ENCODE measurements at regions not wholly inside any gene's neighbourhood (a gene's known extent, or its start where the extent isn't known, plus 50 kb on each side); places are given as distances from the start of the nearest gene placed in this dataset.

GRCh38 chr2:18440777-18441176, 119.7 kb downstream of the RDH14 start:
- Histone ChIP-seq H3K27ac (no peak overlapping the region), H3K4me1 (no peaks in the 10 kb centered on the region), H3K36me3 (no peaks in the 10 kb centered on the region), H3K9me3 (no peaks in the 10 kb centered on the region), H3K27me3 (no peaks in the 10 kb centered on the region), H3K4me3 (no peak overlapping the region)
- no peak for DNase-seq
- TF ChIP-seq CTCF (IDR thresholded peaks at IDR 0.05), result no peak
- no peak for TF ChIP-seq POLR2A (IDR thresholded peaks at IDR 0.05)

DNA sequence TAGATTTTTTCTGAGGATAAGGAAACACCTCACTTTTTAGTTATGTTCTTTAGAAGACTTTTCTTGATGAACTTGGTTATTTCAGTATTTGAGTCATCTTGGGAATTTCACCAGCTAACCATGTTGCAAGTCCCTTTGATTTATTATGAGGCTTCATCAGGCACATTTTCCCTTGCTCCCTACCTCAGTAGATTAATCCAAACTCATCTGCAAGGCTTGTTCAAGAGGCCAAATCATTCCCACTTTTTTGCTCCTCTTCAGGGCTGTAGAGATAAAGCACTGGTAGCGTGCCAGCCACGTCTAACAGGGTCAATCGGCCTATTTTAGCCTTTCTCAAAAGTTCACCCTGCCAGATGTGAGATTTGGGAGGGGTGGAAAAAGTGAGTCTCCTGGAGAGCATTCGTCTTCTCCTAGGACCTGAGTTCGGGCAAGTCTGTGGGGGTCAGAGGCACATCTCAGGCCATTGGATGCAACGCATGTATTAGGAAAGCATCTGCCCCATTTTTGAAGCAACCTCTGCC, 120.3 kb downstream of the RDH14 start:
- no peaks in the 10 kb centered on the region for H3K27me3 ChIP-seq
- H3K9me3 ChIP-seq, result no peaks in the 10 kb centered on the region
- no peaks in the 10 kb centered on the region for H3K36me3 ChIP-seq
- no peak overlapping the region for H3K27ac ChIP-seq
- DNase-seq, result no peak
- TF ChIP-seq POLR2A (IDR thresholded peaks at IDR 0.05) (no peak), CTCF (IDR thresholded peaks at IDR 0.05) (no peak)
- no peaks in the 10 kb centered on the region for H3K4me1 ChIP-seq
- H3K4me3 ChIP-seq, result no peak overlapping the region

DNA sequence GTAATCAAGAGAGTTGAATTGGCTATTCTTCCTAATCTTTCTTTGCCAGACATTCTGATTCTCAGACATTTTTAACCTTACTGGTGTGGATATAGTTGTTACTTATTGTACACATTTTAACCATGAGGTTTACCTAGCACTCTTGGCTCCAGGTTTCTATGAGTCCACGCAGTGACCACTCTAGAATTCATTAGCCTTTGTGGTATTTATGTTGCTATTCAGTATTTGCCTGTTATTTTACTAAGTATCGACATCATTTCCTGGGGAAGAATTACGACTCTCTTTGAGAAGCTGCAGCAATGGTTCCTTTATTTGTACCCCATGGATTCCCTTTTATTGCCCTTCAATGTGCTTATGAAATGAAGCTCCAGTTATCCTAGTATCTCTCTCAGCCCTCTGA, 120.7 kb downstream of the RDH14 start:
- DNase-seq, result no peak

DNA sequence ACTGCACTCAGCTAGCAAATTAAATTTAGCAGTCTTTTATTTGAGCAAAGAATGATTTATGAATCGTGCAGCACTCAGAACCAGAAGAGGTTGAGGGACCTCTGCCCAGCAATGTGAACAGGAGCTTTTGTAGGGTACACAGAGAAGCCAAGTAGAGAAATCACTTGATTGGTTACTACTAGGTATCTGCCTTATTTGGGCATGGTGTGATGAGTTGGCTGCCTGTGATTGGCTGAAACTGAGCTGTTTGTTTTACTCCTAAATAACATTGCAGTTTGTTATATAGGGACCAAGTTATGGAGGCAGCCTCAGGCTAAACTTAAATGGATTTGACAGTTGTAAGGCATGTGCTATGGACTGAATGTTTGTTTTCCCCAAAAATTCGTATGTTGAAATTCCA, 122.5 kb downstream of the RDH14 start:
- Histone ChIP-seq H3K27ac (no peak overlapping the region), H3K4me1 (no peaks in the 10 kb centered on the region), H3K9me3 (no peaks in the 10 kb centered on the region), H3K4me3 (no peak overlapping the region), H3K27me3 (no peaks in the 10 kb centered on the region), H3K36me3 (no peaks in the 10 kb centered on the region)
- DNase-seq, result no peak
- no peak for TF ChIP-seq CTCF (IDR thresholded peaks at IDR 0.05)
- no peak for TF ChIP-seq POLR2A (IDR thresholded peaks at IDR 0.05)

More for the DNA sequence above, 120.7 kb downstream of the RDH14 start:
- Histone ChIP-seq H3K27me3 (no peaks in the 10 kb centered on the region), H3K36me3 (no peaks in the 10 kb centered on the region), H3K27ac (no peak overlapping the region), H3K9me3 (no peaks in the 10 kb centered on the region), H3K4me1 (no peaks in the 10 kb centered on the region), H3K4me3 (no peak overlapping the region)
- TF ChIP-seq CTCF (IDR thresholded peaks at IDR 0.05) (no peak), POLR2A (IDR thresholded peaks at IDR 0.05) (no peak)

DNA sequence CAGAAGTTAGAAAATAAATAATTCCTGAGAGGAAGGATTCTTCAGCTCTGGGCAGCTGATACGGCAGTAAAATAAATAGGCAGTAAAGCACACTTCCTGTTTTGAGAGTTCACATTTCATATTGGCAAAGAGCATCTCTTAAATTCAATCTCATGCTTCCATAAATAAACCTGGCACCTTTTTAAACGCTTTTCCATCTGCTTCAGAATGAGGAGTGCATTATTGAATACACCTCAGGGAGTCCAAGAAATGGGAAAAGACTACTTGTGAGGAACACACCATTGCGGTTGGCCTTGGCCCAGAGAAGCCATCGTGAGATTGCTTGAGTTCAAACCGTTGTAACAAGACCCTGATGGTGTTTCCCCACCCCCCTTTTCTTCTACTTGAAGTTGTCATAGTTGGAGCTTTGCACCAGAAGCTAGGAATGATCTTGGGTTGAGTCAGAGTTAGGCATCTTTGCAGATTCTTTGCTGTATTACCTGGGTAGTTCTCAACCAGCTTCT, 123.9 kb downstream of the RDH14 start:
- no peaks in the 10 kb centered on the region for H3K4me1 ChIP-seq
- no peak for DNase-seq
- H3K27me3 ChIP-seq, result no peaks in the 10 kb centered on the region
- H3K27ac ChIP-seq, result no peak overlapping the region
- H3K36me3 ChIP-seq, result no peaks in the 10 kb centered on the region
- H3K4me3 ChIP-seq, result no peak overlapping the region
- H3K9me3 ChIP-seq, result no peaks in the 10 kb centered on the region
- TF ChIP-seq POLR2A (IDR thresholded peaks at IDR 0.05), result no peak
- TF ChIP-seq CTCF (IDR thresholded peaks at IDR 0.05), result no peak
